ENCODE measurements at regions not wholly inside any gene's neighbourhood (a gene's known extent, or its start where the extent isn't known, plus 50 kb on each side); places are given as distances from the start of the nearest gene placed in this dataset.

DNA sequence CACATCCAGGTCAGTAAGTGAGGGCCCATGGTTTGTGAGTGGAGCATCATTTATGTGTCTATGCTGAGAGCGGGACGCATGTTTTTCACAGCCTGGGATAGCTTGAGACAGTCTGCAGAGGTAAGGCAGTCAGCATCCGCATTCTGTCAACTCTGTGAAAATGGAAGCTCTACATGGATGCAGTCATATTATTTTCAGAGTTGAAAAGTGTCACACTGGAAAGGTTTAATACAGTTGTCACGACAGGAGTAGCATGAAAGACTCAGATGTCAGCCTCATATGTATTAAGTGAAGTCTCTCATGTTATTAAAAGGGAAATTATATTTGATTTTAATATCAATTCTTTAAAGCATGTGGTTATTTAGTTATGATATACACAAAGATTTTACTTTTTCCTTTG lies 436.9 kb upstream of the GYPC start:
- TF ChIP-seq POLR2A (IDR thresholded peaks at IDR 0.05) = no peak
- TF ChIP-seq CTCF (IDR thresholded peaks at IDR 0.05) = no peak
- 91 to 96% methylated on average over 4 of the region's 4 CpGs for WGBS, 2 donors
- intact Hi-C loops (cut with DNase I; ENCODE audit: low total_unique reads) = no loop called here
- no peak for DNase-seq (ENCODE audit: low spot score in 2 of 2)
- no peak overlapping the region for H3K4me3 ChIP-seq (ENCODE audit: low read depth, poor library complexity, severe bottlenecking)

DNA sequence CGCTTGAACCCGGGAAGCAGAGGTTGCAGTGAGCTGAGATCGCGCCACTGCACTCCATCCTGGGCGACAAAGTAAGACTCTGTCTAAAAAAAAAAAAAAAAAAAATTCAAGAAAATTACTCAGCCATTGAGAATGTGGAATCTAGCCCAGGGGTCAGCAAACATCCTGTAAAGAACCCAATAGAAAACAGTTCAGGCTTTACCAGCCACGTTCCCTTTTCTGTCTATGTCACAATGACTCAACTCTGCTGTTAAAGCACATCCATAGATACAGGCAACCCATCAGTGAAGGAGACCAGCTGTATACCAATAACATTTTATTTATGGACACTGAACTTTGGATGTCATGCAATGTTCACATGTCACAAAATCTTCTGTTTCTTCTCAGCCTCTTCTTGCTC lies 435.6 kb upstream of the GYPC start:
- DNase-seq (ENCODE audit: low spot score in 2 of 2) = no peak
- TF ChIP-seq CTCF (IDR thresholded peaks at IDR 0.05) (no peak), POLR2A (IDR thresholded peaks at IDR 0.05) (no peak)
- intact Hi-C loops (cut with DNase I; ENCODE audit: low total_unique reads) = no loop called here
- H3K4me3 ChIP-seq (ENCODE audit: low read depth, poor library complexity, severe bottlenecking) = no peak overlapping the region
- 82 to 85% methylated on average over 6 of the region's 6 CpGs for WGBS, 2 donors

DNA sequence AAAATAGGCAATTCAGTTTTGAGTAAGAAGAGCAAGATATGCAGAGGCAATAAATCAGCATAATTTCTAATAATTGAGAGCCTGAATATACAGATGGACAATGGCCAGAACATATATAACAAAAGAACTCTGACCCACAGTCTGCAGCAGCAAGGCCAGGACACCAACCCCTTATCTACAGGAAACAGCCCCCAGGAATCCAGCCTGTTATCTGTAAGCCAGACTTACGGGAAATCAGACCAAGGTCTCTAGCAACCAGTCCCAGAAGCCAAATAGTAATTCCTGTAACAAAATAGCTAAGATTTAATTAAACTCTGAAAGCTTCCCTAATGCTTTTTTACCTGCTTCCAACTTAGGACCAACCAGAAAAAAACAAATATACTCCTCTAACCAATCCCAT lies 434.5 kb upstream of the GYPC start:
- H3K4me3 ChIP-seq (ENCODE audit: low read depth, poor library complexity, severe bottlenecking) = no peak overlapping the region
- TF ChIP-seq POLR2A (IDR thresholded peaks at IDR 0.05) = no peak
- no peak for TF ChIP-seq CTCF (IDR thresholded peaks at IDR 0.05)
- intact Hi-C loops (cut with DNase I; ENCODE audit: low total_unique reads) = no loop called here
- no peak for DNase-seq (ENCODE audit: low spot score in 2 of 2)
- 64 to 70% methylated on average over 1 of the region's 1 CpG for WGBS, 2 donors

DNA sequence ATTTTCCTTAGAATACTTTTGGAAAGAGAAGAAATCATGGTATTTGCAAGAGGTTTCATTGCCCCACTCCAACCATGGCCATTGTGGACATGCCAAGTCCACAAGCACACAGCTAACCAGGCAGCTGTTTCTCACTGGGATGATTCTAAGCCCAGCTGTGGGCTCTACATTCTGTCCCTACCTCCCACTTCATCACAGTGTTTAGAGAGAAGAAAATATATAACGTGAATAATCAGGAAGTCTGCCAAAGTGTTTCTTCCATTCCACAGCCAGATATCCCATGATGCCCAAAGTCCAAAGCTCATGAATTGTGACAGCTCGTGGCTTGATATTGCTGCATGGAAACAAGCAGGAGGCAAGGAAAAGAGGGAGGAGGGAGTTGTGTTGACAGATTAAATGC lies 433.7 kb upstream of the GYPC start:
- H3K4me3 ChIP-seq (ENCODE audit: low read depth, poor library complexity, severe bottlenecking) = no peak overlapping the region

GRCh38 chr2:126224776-126225175 lies 431.2 kb upstream of the GYPC start:
- WGBS, 2 donors = 87 to 94% methylated on average over 1 of the region's 1 CpG
- H3K4me3 ChIP-seq (ENCODE audit: low read depth, poor library complexity, severe bottlenecking) = no peak overlapping the region
- TF ChIP-seq CTCF (IDR thresholded peaks at IDR 0.05) (no peak), POLR2A (IDR thresholded peaks at IDR 0.05) (no peak)
- intact Hi-C loops (cut with DNase I; ENCODE audit: low total_unique reads) = no loop called here
- no peak for DNase-seq (ENCODE audit: low spot score in 2 of 2)

More for the DNA sequence above, 433.7 kb upstream of the GYPC start:
- intact Hi-C loops (cut with DNase I; ENCODE audit: low total_unique reads) = no loop called here
- no peak for DNase-seq (ENCODE audit: low spot score in 2 of 2)
- TF ChIP-seq POLR2A (IDR thresholded peaks at IDR 0.05) = no peak
- no peak for TF ChIP-seq CTCF (IDR thresholded peaks at IDR 0.05)
- 58 to 61% methylated on average over 2 of the region's 2 CpGs for WGBS, 2 donors

DNA sequence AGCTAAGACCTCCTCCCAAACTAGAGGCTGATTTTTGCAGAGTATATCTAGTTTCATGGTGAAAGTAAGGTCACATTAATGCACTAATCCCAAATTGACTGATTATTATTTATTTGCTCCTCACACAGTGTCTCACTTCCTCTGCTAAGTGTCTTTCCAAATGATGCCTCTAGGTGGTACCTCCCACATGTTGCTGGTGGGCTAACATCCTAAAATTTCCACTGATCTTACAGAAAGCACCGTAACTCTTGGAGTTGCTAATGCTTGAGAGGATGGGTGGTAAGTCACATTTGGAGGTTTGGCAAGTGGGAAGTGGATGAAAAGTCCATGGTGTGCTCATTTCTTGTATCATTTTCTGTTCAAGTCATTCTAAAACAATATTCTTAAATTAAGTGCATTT lies 428.7 kb upstream of the GYPC start:
- TF ChIP-seq CTCF (IDR thresholded peaks at IDR 0.05) (no peak), POLR2A (IDR thresholded peaks at IDR 0.05) (no peak)
- no peak for DNase-seq (ENCODE audit: low spot score in 2 of 2)
- WGBS, 2 donors = 46 to 58% methylated on average over 1 of the region's 1 CpG
- H3K4me3 ChIP-seq (ENCODE audit: low read depth, poor library complexity, severe bottlenecking) = no peak overlapping the region
- intact Hi-C loops (cut with DNase I; ENCODE audit: low total_unique reads) = no loop called here

Data from lower leg skin (tissue), 4 donors.